Lung (tissue), 11 donors: ENCODE measurements at regions not wholly inside any gene's neighbourhood (a gene's known extent, or its start where the extent isn't known, plus 50 kb on each side); places are given as distances from the start of the nearest gene placed in this dataset.

Experiments used
- ATAC-seq: fragments of 200-7000 bp; cut with Tn5 transposase; one replicate; pipeline ENCODE4 v1.9.1; 2020; ENCODE audit warnings: moderate number of reproducible peaks; ENCODE audit not compliant: insufficient read depth, low FRiP score
- DNase-seq, 3 donors: peaks; one replicate each; pipeline ENCODE4 v3.0.0-alpha.2; 2013 to 2017
- H3K27ac ChIP-seq, 2 donors: one replicate each; pipeline ENCODE4 v1.5.1; 2013; ENCODE audit warnings: mild to moderate bottlenecking in 2 of 2, moderate library complexity in 2 of 2, control low read depth in 1 of 2, inconsistent platforms in 1 of 2, low read depth in 1 of 2, low read length in 1 of 2
- H3K27me3 ChIP-seq, 3 donors: one replicate each; pipeline ENCODE4 v1.5.1; 2013; ENCODE audit warnings: low read length in 2 of 3; ENCODE audit not compliant: control insufficient read depth in 3 of 3, insufficient read depth in 3 of 3
- H3K36me3 ChIP-seq, 4 donors: one replicate each; pipeline ENCODE4 v1.5.1; 2013; ENCODE audit warnings: low read length in 4 of 4, mild to moderate bottlenecking in 1 of 4, moderate library complexity in 1 of 4; ENCODE audit not compliant: control insufficient read depth in 4 of 4, insufficient read depth in 4 of 4
- H3K4me1 ChIP-seq, 5 donors: one replicate each; pipeline ENCODE4 v1.5.1; 2013; ENCODE audit warnings: low read length in 5 of 5, mild to moderate bottlenecking in 2 of 5, moderate library complexity in 1 of 5; ENCODE audit not compliant: control insufficient read depth in 5 of 5, insufficient read depth in 5 of 5
- H3K4me3 ChIP-seq: one replicate; pipeline ENCODE4 v1.5.1; 2013; ENCODE audit warnings: mild to moderate bottlenecking, control low read depth, moderate library complexity
- H3K9ac ChIP-seq, 2 donors: one replicate each; pipeline ENCODE4 v1.5.1; 2013; ENCODE audit warnings: low read length in 2 of 2, control low read depth in 1 of 2; ENCODE audit not compliant: insufficient read depth in 1 of 2
- H3K9me3 ChIP-seq, 4 donors: one replicate each; pipeline ENCODE4 v1.5.1; 2013; ENCODE audit warnings: low read length in 3 of 4, mild to moderate bottlenecking in 1 of 4, moderate library complexity in 1 of 4; ENCODE audit not compliant: control insufficient read depth in 4 of 4, insufficient read depth in 3 of 4
- WGBS, 2 donors: extraction: QIAGEN DNeasy Blood & Tissue Kit; methylation state at CpG; one replicate each; pipeline ENCODE4 v1.1.7; 2013; 5-methylcytosine and 5-hydroxymethylcytosine counted together
- TF ChIP-seq, protein P1 (sequence below): IDR thresholded peaks from 2 replicates; pipeline ENCODE4 v1.5.1; 2012; ENCODE audit warnings: mild to moderate bottlenecking; ENCODE audit errors: control extremely low read depth, extremely low read depth
- donor health status: control.
- donor health status: control.
- donor health status: Bipolar disorder and iron deficiency.
- donor health status: healthy.
- donor health status: DM: yes; HTN: yes; CAD: no.

DNA sequence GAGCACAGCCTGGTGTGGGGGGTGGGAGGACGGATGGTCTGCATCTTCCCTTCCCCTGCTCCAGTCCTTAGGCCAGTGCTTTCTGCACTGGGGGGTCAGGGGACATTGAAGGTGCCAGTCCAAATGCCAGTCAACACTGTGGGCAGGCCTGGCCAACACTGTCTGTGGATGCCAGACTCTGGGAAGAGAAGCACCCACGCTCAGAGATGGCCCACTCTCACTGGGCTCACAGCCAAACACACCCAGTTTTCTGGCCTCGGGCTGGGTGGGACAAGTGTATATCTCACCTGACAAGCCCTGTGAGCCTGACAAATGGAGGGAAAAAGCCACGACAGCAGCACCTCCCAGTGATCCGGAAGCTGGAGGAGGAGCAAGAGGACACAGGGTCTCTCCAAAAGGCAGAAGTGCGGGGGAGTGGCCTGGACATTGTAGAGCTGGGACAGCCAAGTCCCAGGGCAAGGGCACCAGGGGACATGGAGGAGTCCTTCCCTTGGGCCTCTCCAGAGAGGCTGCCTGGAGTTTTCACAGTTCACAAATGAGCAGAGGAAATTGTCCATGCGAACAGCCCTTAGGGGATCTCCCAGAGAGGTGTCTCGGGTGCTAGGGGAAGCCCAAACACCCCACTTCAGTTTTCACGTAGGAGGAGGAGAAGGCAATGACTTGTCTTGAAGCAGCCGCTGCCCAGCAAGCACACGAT lies 79.3 kb downstream of the SDC1 start:
- H3K9ac ChIP-seq, result no peak overlapping the region
- 48 to 62% methylated on average over 11 of the region's 11 CpGs for WGBS, 2 donors
- no peak overlapping the region for H3K27ac ChIP-seq
- H3K4me3 ChIP-seq, result no peak overlapping the region
- peaks cover 0 to 5% (median 0%) of the 10 kb centered on the region in 4 donors for H3K9me3 ChIP-seq
- no peaks in the 10 kb centered on the region for H3K36me3 ChIP-seq
- H3K27me3 ChIP-seq, result no peaks in the 10 kb centered on the region
- peak in 1 of 3 donors; percentile 24 for DNase-seq
- TF ChIP-seq, protein P1, sequence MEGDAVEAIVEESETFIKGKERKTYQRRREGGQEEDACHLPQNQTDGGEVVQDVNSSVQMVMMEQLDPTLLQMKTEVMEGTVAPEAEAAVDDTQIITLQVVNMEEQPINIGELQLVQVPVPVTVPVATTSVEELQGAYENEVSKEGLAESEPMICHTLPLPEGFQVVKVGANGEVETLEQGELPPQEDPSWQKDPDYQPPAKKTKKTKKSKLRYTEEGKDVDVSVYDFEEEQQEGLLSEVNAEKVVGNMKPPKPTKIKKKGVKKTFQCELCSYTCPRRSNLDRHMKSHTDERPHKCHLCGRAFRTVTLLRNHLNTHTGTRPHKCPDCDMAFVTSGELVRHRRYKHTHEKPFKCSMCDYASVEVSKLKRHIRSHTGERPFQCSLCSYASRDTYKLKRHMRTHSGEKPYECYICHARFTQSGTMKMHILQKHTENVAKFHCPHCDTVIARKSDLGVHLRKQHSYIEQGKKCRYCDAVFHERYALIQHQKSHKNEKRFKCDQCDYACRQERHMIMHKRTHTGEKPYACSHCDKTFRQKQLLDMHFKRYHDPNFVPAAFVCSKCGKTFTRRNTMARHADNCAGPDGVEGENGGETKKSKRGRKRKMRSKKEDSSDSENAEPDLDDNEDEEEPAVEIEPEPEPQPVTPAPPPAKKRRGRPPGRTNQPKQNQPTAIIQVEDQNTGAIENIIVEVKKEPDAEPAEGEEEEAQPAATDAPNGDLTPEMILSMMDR, result no peak
- ATAC-seq, result no peak
- peaks cover 0 to 37% (median 20%) of the 10 kb centered on the region in 5 donors for H3K4me1 ChIP-seq

GRCh38 chr2:20144861-20145260 lies 80.1 kb downstream of the SDC1 start:
- TF ChIP-seq, protein P1, result no peak
- 71 to 74% methylated on average over 6 of the region's 6 CpGs for WGBS, 2 donors
- ATAC-seq, result no peak
- Histone ChIP-seq H3K27me3 (no peaks in the 10 kb centered on the region), H3K36me3 (no peaks in the 10 kb centered on the region), H3K4me1 (peaks cover 0 to 33% (median 17%) of the 10 kb centered on the region in 5 donors), H3K9me3 (peaks cover 0 to 5% (median 0%) of the 10 kb centered on the region in 4 donors), H3K9ac (no peak overlapping the region), H3K27ac (no peak overlapping the region), H3K4me3 (no peak overlapping the region)
- peak in 1 of 3 donors; percentile 13 for DNase-seq

DNA sequence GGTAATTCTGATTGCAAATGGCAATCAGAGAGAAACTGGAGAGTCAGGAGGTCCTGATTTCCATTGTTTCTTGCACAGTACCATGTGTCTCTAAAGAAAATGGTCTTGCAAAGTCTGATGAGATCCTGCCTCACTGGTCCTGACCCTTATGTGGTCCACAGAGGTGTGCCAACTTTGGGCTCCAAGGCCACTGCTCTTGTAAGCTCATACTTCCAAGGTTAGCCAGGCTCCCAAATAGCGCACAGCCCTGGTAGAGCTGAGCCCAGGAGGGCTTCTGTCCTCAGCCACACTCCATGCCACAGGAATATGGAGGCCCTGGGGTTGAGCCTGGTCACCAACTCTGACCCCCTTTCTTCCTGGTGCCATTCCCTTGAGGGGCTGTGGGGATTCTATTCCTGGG lies 80.7 kb downstream of the SDC1 start:
- WGBS, 2 donors, result 96 to 100% methylated on average over 1 of the region's 1 CpG
- no peak for ATAC-seq
- peaks cover 0 to 3% (median 0%) of the 10 kb centered on the region in 4 donors for H3K9me3 ChIP-seq
- TF ChIP-seq, protein P1, result no peak
- H3K4me1 ChIP-seq, result peaks cover 0 to 33% (median 12%) of the 10 kb centered on the region in 5 donors
- H3K27me3 ChIP-seq, result no peaks in the 10 kb centered on the region
- H3K4me3 ChIP-seq, result no peak overlapping the region
- no peak overlapping the region for H3K9ac ChIP-seq
- no peaks in the 10 kb centered on the region for H3K36me3 ChIP-seq
- H3K27ac ChIP-seq, result no peak overlapping the region
- DNase-seq, result peak in 1 of 3 donors; percentile 9

DNA sequence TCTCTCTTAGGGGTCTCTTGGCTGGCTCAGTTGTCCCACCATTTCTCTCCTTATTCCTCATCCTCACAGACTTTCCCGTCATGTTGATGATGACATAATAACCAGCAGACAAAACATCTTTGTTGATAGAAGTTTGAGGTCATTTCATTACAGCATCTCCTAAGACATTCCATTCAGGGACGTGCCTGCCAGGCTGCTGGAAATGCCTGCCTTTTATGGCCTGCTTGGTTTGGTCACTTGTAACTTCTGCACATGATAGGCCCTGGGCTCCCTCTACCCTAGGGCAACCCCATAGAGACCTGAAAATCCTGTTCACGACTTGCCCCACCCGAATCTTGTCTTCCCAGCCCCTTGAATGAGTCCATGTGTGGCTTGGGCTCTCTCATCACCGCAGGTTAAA lies 81.7 kb downstream of the SDC1 start:
- Histone ChIP-seq H3K27ac (no peak overlapping the region), H3K4me1 (peaks cover 0 to 31% (median 6%) of the 10 kb centered on the region in 5 donors), H3K9ac (no peak overlapping the region), H3K9me3 (peaks cover 0 to 3% (median 0%) of the 10 kb centered on the region in 4 donors), H3K27me3 (no peaks in the 10 kb centered on the region), H3K4me3 (no peak overlapping the region), H3K36me3 (no peaks in the 10 kb centered on the region)
- TF ChIP-seq, protein P1, result no peak
- WGBS, 2 donors, result 76 to 88% methylated on average over 5 of the region's 5 CpGs
- ATAC-seq, result no peak
- DNase-seq, result peak in 1 of 3 donors; percentile 16
